HS-27A (cell line): ENCODE measurements at regions not wholly inside any gene's neighbourhood (a gene's known extent, or its start where the extent isn't known, plus 50 kb on each side); places are given as distances from the start of the nearest gene placed in this dataset.
A peak's percentile ranks its signal among the peaks of the same experiment; 100 is the strongest.
"Not testable (repeated sequence)": the region's sequence is repeated elsewhere in the genome, so short reads cannot be mapped to it uniquely, and the experiment has no call there.

Source experiments
- DNase-seq: peaks from one replicate; pipeline ENCODE4 v3.0.0-alpha.2; 2012; ENCODE audit warnings: low read depth, missing footprints

DNA sequence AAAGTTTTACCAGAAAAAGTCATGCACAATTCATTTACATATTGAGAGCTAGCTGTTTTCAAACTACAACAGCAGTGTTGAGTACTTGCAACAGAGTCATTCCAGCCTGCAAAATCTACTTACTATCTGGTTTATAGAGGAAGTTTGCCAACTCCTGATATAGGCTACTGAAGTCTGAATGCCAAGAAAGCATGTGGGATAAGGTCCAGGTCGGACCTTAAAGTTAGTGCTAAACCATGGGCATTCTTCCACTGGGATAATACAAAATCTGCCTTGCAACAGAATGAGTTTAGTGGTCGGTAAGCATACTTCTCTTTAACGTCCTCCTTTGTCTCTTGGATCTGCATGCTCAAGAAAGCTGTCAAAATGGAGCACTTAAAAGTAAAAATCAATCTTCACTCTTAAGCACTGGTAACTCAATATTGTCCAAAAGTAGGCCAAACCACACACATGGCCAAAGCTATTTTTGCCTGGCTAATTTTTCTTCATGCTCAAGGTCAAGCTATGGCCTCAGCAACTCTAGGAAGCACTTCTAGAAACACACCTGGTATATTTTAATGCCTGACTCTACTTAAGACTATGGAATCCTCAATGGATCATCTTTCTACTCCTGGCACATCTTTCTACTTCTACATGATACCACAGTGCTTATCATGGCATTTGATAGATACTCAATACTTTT lies 364.9 kb upstream of the KITLG start:
- DNase-seq = no peak

DNA sequence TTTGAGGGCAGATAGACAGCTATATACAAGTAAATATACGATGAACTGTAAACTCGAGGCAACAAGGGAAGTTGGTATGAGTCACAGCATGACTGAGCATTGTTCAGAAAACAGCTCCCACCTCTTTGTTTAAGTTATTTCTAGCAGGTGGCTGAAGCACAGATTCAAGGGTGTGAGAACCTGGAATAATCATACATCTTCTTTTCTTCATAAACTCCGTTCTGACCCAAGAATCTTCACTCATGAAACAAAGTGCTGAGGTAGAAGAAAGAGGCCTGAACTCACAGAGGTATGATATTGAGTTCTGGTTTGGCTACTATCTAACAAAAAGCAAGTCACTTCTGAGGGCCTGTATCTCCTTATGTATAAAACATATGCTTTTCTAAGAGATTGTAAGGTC lies 364.1 kb upstream of the KITLG start:
- no peak for DNase-seq

DNA sequence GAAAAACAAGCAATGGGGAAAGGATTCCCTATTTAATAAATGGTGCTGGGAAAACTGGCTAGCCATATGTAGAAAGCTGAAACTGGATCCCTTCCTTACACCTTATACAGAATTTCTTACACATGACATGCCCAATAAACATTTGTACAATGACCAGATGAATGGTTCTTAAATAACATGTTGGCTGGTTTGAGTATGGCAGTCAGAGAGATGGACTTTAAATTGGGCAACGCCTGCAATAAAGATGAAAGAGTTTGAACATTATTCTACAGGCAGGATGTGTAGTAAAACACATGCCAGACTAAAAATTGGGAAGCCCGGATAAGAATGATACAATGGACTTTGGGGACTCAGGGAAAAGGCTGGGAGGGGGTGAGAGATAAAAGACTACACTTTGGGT lies 360.6 kb upstream of the KITLG start:
- no peak for DNase-seq

DNA sequence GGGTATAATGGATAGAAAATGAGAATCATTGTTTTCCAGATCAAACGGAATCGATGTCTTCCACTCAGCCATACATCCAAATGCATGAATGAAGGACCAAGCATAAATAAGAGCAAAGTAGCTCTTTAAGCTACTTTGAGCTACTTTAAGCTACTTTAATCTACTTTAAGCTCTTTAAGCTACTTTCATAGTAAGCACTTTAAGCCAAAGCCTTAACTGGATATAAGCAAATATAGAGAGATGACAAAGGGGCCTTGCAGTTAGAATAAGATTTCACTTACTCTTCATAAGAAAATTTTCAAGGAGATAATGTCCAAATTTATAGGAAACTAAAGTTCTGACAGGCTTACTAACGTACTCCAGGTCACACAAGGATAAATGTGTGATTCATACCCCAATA lies 355.6 kb upstream of the KITLG start:
- DNase-seq = no peak

DNA sequence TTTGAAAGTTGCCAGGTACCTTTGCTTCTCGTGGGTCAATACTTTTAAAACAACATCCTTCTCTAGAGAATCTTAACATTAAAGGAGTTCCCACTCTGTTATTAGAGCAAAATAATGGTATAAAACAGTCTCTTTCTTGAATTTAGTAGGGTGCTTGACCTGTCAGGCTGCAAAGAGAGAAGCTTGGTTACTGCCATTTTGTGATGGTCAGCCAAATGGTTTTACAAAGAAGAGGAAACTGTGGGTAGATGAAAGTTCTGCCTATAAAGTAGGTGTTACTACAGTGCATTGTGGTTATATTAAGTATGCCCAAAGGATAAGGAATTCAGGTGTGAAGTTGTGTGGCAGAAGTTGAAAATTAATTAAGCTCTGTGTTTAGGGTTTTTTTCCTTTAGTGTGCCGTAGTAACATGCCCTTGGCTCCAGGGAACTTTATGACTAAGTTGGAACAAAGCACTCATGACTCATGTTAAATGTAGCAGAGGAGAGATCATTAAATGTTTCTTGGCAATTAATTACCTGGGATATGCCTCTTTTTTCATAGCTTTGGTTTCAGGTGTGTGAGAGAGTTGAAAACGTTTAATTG lies 354.0 kb upstream of the KITLG start:
- no peak for DNase-seq

DNA sequence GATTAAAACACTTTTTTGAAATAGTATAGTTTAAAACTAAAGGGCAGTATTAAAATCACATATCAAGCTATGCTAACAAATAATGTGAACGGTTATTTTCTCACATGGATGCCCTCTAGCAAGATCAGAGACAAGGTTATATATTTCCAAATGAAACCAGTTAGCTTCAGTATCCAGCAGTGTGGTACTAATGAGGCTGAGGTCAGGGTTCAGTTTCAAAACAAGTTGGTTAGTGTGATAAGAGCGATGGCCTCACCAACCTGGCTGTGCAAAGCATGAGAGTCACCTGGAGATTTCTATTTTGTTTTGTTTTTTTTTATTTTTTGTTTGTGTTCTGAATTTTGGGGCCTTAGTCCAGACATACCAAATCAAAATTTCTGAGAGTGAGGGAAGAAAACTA lies 352.2 kb upstream of the KITLG start:
- no peak for DNase-seq

DNA sequence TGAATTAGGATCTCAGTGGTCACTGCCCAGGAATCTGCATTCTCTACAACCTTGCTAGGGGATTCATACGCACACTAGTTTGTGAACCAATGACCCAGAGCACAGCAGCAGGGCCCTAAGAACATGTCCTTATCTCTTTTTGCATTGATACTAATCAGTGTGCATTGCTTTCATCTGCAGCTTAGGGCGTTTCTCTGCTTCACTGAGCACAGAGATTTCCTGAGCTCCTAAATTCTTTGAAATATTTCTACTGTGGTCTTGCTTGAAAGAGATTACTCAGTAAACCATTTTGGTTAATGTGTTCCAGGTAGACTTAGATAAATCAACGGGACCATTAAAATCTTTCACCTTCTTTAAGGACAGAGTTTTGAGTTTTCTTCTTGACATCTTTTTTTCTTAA lies 351.3 kb upstream of the KITLG start:
- no peak for DNase-seq

DNA sequence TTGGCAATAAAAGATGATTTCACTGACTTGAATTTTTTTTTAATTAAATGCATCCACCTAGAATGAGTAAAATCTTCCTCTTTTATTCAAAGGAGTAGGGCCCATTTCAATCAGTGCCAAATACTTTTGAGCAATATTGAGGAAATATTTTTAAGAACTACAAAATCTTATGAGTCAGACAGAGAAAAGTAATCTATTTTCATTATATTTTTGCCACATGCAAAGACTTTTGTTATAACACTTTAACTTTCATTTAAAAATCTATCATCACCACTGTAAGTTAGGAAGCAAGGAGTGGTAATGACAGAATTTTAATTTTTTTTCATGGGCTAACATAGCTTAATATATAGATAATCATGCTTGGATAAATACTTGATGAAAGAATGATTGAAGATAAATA lies 345.2 kb upstream of the KITLG start:
- peak; percentile 11 for DNase-seq

DNA sequence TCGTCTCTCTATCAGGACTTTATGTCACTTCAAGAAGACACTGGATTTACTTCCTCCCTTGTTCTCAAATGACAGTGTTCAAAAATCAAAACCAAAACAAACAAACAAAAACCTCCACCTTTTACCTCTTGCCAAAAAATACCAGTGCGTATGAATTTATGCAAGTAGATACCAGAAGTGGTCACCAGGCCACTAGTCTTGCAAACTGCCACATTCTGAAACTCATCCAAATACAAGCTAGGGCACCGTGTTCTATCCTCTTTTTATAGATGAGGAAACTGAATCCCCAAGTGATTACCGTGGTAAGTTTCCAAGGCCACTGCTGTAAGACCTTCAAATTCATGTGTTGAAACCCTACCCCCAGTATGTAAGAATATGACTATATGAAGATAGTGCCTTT lies 343.9 kb upstream of the KITLG start:
- DNase-seq = no peak

DNA sequence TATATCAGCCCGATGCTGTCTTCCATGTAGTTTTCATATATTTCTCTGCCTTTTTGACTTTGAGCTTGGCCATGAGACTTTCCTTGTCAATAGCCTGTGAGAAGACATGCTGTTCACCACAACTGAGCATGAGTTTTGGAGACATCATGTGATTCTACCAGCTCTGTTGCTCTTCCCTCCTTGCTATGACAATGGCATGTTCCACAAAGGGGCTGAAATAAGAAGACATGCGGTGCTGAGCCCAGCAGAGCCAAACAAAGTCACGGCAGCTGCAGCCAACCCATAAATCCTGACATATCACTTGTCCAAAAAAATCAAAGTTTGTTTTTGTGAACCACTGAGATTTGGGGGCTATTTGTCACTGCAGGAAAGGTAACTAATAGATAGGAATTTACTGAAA lies 343.4 kb upstream of the KITLG start:
- DNase-seq = no peak

DNA sequence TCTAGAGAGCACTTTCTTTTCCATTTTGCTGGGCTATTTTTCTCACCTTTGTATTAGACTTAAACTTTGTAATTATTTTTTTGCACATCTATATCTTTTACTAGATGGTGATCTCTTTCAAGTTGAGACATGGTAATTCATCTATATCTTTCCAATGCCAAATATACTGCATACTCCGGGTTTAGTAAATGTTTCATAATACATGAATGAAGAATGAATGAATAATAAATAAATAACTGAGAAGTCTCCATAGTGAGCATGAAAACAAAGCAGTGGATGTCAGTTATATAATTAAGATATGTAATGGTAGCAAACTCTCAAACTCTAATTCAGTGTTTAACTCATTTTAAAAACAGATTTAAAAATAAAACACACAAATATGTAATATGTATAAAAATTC lies 342.5 kb upstream of the KITLG start:
- DNase-seq = no peak

DNA sequence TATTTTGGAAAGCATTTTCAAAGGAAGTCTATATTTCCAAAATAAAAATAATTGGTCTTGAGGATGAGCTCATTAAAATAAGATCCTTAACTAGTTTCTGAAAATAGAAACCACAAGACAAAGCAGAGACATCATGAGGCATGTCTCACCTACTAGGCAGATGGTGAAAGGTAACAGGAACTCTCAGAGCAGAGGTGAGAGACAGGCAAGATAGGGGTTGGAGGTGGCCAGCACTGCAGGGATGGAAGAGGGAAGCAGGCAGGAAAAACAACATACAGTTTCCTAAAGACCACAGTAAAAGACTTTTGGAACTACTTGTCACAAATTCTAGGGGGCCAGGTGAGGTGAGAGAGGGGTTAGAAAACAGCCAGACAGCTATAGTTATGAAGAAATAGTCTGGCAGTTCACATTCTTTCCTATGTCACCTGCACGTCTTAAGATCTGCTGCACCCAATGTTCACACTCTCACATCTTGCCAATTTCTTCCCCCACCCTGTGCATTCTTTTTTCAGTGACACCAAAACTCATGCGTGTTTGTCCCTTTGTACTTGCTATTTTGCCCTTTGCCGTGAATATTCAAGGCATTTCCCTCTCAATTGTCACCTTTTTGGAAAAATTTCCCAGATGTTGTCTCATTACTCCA lies 341.7 kb upstream of the KITLG start:
- DNase-seq = no peak

DNA sequence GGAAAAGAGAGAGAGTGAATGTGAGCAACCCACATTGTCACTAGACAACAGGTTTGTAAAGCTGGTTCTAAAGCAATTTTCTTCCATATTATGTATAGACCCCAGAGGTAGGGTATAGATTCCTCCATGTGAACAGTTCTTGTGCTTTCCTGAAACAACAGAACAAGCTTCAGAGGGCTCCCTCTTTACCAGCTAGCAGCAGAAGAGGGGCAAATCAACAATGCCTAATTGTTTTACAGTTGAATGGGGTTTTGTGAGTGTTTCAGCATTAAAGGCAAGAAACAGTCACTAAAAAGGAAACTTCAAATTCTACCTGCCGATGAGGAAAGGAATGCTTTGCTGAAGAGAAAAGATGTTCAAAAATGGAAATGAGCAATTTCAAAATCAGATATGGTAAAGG lies 341.2 kb upstream of the KITLG start:
- no peak for DNase-seq

DNA sequence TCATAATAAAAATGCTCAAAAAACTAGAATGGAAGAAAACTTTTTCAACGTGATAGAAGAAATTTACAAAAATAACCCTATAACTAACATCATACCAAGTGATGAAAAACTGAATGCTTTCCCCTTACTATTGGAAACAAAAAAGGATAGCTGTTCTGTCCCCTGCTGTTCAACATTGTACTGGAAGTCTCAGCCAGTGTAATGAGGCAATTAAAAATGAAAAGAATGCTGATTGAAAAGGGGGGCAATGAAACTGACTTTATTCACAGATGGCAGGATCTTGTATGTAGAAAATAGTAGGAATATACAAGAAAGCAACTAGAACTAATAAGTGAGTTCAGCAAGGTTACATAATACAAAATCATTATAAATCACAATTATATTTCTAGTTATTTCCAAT lies 337.9 kb upstream of the KITLG start:
- no peak for DNase-seq

DNA sequence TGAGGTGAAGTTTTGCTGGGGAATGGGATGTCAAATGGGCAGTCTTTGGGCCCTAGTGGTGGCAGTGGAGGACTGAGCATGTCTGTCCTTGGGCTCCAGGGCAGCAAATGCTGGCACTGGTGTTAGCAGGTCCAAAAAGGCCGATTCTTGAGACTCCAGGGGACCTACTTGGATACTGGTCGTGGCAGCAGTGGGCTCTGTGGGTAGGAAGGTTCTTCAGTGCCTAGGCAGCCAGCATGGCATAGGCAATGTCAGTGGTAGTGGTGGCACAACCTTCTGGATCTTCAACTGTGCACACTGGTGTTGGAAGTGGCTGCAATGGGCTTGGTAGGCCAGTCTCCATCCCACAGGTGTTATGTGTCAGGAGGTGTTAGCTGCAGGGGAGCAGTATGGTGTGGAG lies 334.7 kb upstream of the KITLG start:
- no peak for DNase-seq

DNA sequence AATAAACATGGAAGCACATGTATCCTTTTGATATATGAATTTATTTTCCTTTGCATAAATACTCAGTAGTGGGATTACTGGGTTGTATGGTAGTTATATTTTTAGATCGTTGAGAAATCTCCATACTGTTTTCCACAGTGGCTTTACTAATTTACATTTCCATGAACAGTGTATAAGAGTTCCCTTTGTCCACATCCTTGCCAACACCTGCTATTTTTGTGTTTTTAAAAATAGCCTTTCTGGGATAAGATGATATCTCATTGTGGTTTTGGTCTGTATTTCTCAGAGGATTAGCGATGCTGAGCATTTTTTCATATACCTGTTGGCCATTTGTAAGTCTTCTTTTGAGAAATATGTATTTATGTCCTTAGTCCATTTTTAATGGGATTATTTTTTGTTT lies 329.2 kb upstream of the KITLG start:
- no peak for DNase-seq

DNA sequence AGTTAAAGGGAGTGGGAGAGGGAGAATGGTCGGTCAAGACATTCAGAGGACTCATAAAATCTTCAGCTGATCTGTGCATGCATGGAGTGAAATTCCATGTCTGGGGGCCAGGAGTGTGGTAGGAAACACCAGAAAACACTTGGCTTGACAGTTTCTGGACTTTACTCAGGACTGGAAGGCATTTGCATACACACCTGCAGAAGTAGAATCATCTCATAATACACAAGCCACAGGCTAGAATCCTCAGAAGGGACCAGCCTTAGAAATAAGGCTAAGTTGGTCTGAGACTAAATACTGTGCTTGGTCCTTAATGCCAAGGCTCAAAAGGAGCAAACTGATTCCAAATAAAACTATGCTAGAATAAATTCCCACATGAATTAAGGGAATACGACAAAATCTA lies 328.1 kb upstream of the KITLG start:
- no peak for DNase-seq

DNA sequence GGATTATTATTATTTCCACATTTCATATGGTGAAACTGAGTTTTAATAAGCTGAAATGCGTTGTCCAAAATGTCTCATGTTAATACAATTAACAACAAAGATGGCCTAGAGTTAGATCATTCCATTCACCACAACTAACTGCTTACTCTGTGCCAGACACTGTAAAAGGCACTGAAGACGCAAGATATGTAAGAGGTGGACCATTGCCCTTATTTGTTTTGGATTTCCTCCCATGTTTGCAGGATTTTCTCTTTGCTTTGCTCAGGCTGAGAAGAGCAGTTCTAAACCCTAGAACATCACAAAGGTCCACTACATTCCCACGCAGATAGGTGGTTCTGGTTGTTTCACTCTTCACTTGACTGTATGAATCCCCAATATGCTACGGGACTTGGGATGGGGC lies 324.4 kb upstream of the KITLG start:
- DNase-seq = no peak

DNA sequence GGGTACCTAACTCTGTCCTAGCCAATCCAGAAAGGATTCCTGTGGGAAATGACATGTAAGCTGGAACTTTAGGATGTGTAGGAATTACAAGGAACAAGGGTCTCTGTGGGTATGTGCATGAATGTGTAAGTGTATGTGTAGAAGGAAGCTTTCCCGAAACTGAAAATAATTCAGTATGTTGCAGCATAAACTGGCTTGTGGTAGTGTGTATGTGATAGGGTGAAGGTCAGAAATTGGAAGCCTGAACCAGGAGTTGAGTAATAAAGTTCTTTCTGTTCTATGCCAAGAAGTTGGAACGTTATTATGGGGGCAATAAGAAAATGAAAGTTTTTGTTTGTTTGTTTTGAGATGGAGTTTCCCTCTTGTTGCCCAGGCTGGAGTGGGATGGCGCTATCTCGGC lies 323.1 kb upstream of the KITLG start:
- no peak for DNase-seq

DNA sequence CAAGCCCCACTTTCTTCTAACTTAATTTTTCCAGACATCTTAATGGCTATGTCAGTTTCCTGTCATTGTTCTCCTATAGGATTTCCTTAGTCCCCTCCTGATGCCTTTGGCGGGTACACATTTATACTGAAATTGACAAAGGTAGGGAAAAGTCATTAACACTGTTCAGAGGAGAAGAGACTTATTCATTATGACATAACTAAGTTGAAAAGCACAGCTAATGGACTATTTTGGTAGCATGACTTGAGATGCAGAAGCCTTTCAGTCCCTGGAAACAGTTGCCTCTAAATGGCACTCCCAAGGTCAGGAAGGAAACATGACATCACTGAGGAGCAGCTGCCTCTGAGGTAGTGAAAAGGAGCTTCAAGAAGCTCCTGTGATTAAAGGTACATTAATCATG lies 317.5 kb upstream of the KITLG start:
- no peak for DNase-seq

DNA sequence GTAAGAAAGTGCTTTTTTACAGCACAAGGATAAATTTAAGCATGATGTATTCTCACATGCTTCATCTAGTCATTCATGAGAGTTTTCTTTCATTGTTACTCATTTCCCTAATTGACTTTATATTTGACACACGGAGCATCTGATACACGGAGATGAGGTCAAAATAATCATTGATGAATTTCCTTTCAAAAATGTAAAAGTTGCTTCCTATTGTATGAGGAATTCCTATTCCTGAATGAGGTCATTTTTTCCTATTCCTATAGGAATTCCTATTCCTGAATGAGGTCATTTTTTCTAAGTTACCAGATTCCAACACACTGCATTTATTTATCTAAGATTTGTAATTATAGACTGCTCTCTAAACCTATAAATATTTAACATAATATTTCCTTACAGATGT lies 316.7 kb upstream of the KITLG start:
- no peak for DNase-seq

DNA sequence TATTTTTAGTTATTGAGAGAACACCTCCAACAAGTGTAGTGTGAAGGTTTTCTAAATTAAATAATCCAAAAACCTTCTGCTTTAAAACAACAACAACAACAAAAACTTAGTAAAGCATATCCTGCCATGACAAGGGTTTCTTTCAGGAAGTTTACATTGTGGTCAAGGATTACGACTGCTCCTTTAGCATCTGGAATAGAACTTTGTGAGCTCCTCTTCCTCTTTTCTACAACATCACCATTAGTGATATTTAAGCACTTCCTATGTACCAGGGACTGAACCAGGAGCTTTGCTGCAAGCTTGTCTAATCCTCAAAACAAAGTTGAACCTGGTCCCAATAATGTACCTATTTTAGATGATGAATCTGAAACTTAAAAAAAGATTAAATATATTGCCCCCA lies 315.4 kb upstream of the KITLG start:
- DNase-seq = no peak

DNA sequence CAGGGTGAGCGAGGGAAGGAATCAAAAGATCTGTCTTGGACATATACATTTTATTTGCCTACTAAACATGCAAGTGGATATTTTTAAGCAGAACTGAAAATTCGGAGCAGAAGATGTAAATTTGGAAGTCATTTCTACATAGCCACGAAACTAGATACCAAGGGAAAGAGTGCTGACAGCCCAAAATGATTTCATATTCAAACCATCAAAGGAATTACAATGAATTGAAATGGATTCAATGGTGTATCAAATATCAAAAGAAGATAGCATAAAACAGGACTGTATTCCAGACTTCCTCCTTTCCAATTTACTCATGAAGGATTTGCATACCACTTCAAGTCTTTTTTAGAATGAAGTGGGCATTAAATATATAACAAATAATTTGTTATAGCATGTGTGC lies 313.5 kb upstream of the KITLG start:
- DNase-seq = no peak

DNA sequence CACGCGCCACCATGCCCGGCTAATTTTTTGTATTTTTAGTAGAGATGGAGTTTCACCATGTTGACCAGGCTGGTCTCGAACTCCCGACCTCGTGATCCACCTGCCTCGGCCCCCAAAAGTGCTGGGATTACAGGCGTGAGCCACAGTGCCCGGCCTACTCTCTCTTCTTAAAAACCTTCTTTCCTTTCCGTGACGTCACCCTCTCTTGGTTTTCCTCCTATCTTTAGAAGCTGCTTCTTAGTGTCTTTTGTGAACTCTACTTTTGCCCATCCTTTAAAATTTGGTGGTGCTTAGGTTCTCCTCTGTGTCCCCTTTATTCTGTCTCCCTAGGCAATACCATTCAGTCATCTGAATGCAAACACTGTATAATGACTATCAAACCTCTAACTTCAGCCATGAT lies 311.2 kb upstream of the KITLG start:
- DNase-seq = not testable (repeated sequence)
